Suppressor macrophage treated with lipopolysaccharide for 1 hour (primary cell): ENCODE measurements at regions not wholly inside any gene's neighbourhood (a gene's known extent, or its start where the extent isn't known, plus 50 kb on each side); places are given as distances from the start of the nearest gene placed in this dataset.
"Not testable (repeated sequence)": the region's sequence is repeated elsewhere in the genome, so short reads cannot be mapped to it uniquely, and the experiment has no call there.

ENCODE experiments used
- DNase-seq, 3 donors: peaks; one replicate each; pipeline ENCODE4 v3.0.0-alpha.2; 2020 to 2022

DNA sequence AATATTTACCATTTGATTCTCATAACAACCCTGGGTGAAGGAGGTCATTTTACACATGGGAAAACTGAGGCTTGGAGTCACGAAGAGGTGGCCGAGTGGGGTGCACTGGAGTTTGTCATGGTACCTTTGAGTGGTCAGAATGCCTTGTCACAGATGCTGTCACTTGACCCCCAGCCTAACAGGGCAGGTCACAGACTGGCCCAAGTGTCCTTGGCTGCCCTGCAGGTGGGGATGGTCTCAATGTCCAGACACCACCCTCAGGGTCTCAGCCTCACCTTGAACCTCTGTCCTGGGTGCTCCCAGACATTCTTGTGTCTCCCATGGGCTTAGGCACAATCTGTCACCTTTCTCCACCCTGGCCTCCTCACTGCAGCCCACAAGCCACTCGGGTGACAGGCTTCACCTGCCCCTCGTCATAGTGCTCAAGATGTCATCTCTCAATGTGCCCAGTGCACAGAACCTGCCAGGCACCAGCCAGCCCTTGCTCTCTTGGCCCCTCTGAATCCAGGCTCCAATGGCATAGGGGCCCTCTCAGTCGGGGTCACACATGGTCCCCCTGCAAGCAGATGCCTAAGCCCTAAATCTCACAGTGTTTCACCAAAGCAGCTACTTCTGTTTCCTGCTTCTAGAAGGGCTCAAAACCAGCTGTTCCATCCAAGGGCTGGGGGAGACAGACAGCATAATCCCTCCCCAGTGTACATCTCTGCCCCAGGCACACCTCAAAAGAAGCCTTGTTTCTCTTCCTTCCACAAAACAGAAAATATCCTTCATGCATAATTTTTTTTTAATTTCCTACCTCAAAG lies 76.8 kb upstream of the NANOS1 start:
- no peak for DNase-seq

- no peak for DNase-seq
Observed at GRCh38 chr10:118953598-118954393, 75.7 kb upstream of the NANOS1 start.

GRCh38 chr10:118955531-118955930 lies 74.0 kb upstream of the NANOS1 start:
- no peak for DNase-seq

- peak; percentile 76 to 84 (median 82) for DNase-seq
Observed at GRCh38 chr10:118955951-118956801, 73.3 kb upstream of the NANOS1 start.

DNA sequence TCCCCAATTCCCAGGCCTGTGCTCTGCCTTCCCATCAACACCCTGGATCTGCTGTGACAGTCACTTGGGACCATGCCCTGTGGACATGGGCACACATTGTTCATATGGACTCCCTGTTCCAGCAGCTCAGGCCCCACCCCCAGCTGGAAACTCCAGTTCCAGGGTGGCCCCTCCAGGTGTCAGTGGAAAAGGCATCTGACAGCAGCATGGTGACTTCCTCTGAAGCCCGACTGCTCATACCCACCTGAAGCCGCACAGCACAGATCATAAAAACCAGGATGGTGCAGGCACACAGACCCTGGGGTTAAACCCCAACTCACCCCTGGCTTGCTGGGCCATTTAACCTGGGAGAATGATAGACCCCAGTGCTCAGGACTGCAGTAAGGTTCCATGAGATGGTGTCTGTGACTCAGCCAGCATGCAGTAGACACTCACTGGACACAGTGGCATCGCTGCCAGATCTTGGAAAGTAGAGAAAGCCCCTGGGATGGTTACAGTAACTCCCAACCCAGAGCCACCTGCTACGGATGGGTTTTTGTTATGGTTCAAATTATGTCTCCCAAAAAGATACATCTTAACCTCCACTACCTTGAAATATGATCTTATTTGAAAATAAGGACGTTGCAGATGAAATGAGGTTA lies 72.6 kb upstream of the NANOS1 start:
- DNase-seq = no peak

- DNase-seq = no peak
Observed at GRCh38 chr10:118957443-118957825, 72.1 kb upstream of the NANOS1 start.

DNA sequence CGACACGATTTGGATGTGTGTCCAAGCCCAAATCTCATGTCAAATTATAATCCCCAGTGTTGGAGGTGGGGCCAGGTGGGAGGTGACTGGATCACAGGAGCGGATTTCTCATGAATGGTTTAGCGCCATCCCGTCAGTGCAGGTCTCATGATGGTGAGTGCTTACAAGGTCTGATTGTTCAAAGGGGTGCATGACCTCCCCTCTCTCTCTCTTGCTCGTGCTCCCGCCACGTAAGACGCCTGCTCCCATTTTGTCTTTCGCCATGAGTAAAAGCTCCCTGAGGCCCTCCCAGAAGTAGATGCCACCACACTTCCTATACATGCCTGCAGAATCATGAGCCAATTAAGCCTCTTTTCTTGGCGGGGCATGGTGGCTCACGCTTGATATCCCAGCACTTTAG lies 71.5 kb upstream of the NANOS1 start:
- no peak for DNase-seq

DNA sequence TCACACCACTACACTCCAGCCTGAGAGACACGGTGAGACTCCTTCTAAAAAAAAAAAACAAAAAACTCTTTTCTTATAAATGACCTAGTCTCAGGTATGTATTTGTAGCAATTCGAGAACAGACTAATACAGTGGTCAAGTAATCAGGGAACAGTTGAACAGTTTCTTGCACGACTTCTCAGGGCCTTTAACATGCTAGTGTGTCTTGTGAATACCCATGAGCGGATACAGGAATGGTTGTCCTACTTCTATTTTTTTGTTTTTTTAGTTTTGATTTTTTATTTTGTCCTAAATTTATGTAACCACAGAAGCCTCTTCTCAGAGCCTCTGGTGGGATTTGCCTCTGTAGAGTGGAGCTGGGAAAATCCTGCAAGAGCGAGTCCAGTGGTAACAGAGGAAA lies 71.0 kb upstream of the NANOS1 start:
- no peak for DNase-seq

GRCh38 chr10:118958984-118959925 lies 70.3 kb upstream of the NANOS1 start:
- DNase-seq = peak; percentile 76 to 80 (median 78)

DNA sequence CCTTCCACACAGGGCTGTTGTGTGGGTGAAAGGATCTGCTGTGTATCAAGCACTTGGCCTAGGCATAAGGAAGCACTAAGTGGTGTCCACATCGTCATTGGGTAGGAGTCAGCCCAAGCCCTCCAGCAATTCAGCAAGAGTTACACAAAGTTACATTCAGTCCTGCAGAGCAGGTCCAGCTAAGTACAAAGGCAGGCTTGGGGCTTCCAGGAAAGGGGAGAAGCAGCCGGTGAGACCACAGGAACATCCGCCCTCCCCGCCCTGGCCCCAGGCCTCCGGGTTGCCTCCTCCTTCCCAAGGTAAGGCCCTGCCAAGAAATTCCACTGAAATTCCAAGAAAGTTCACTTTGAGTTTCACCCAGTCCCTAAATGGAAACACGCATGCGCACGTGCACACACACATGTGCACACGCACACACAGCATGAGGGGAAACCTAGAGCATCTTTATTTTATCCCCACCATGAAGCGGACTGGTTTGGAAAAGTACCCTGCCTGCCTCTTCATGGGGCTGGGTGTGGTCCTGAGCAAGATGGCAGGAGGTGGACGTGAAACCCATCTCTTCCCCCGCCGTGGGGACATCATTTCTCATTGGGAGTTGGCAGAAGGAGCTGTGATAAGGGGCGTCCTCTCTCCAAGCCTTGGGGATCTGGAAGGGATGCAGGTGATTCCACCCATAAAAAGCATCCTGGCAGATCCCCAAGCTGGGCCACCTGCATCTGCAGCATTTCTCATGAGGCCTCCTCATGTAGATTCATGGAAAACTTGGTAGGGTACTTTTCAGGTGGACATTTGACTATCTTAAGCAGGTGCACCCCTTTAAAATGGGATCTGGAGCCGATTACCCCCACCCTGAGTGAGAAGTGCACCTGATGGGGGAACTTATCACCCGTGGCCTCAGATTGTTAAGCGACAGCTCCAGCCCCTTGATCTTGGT lies 69.1 kb upstream of the NANOS1 start:
- no peak for DNase-seq

GRCh38 chr10:118961436-118961835 lies 68.1 kb upstream of the NANOS1 start:
- no peak for DNase-seq

GRCh38 chr10:118962331-118962868 lies 67.1 kb upstream of the NANOS1 start:
- not testable (repeated sequence) for DNase-seq

DNA sequence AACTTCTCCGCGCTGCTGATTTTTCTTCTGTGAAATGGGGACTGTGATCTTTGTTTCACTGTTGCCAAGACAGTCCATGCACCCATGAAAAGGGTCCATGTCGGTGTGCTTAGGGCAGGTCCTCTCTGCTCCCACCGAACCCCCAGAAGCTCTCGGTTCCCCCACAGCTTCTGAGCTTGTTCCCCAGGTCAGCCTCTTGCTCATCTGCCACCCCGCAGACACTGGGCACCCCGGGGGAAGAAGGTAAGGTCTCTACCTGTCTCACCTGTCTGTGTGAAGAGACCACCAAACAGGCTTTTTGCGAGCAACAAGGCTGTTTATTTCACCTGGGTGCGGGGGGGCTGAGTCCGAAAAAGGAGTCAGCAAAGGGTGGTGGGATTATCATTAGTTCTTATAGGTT lies 66.2 kb upstream of the NANOS1 start:
- no peak for DNase-seq

- peak in 2 of 3 donors; percentile 36 to 47 for DNase-seq
Observed at GRCh38 chr10:118963933-118964332, 65.6 kb upstream of the NANOS1 start.

- DNase-seq = peak; percentile 44 to 64 (median 49)
Observed at GRCh38 chr10:118964476-118964875, 65.0 kb upstream of the NANOS1 start.

- no peak for DNase-seq
Observed at GRCh38 chr10:118965096-118965495, 64.4 kb upstream of the NANOS1 start.

GRCh38 chr10:118965645-118966044 lies 63.9 kb upstream of the NANOS1 start:
- DNase-seq = no peak

- DNase-seq = peak; percentile 20 to 35 (median 23)
Observed at GRCh38 chr10:118966076-118966849, 63.3 kb upstream of the NANOS1 start.

DNA sequence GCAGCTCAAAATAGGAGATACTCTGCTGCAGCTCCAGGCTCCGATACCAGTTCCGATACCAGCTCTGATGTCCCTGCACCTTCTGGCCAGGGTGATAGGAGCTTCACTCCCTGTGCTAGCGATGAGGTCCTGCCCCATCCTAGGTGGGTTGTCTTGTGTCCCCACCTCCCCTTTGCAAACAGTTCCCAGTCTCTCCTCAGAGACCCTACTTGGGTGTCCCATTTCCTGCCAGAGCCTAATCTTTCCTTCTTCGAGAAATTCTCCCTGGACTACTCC lies 62.7 kb upstream of the NANOS1 start:
- DNase-seq = no peak
